H1 (cell line): ENCODE measurements at regions not wholly inside any gene's neighbourhood (a gene's known extent, or its start where the extent isn't known, plus 50 kb on each side); places are given as distances from the start of the nearest gene placed in this dataset.

Experiments
- CTCF ChIA-PET: fragments of 300-600 bp; sonication (Branson Sonifier 250); formaldehyde crosslinking; loops from one replicate; lab custom pipeline; 2021; ENCODE audit not compliant: partially characterized antibody; lab: Charles Lee
- POLR2A ChIA-PET: fragments of 300-600 bp; sonication (Branson Sonifier 250); formaldehyde crosslinking; loops from one replicate; lab custom pipeline; 2021; ENCODE audit warnings: inconsistent platforms; ENCODE audit not compliant: partially characterized antibody; lab: Charles Lee
- DNase-seq, 2 experiments: peaks; one replicate each; pipeline versions ENCODE4 v3.0.0 to v3.0.0-alpha.2; 2010 to 2022; ENCODE audit warnings: low spot score in 2 of 2, low read depth in 1 of 2, mixed read lengths in 1 of 2
- FAIRE-seq: peaks from 2 replicates; lab custom pipeline; 2011; peaks lifted over from hg19 to GRCh38; lab: Jason Lieb, UNC
- H2AFZ ChIP-seq: 2 replicates; pipeline ENCODE4 v1.8.1; 2012; ENCODE audit warnings: low read length, inconsistent platforms
- H2AK5ac ChIP-seq: 2 replicates; pipeline ENCODE4 v1.6.1; 2013; ENCODE audit warnings: low read depth, low read length
- H2BK120ac ChIP-seq: replicated peaks from 2 replicates; pipeline ENCODE3; 2013; ENCODE audit warnings: low read depth, low read length, inconsistent platforms
- H2BK12ac ChIP-seq: 2 replicates; pipeline ENCODE4 v1.6.1; 2013; ENCODE audit warnings: low read depth, low read length
- H2BK15ac ChIP-seq: 2 replicates; pipeline ENCODE4 v1.6.1; 2013; ENCODE audit warnings: low read length
- H2BK20ac ChIP-seq: 2 replicates; pipeline ENCODE4 v1.6.1; 2013; ENCODE audit warnings: low read length
- H2BK5ac ChIP-seq: 2 replicates; pipeline ENCODE4 v1.6.1; 2013; ENCODE audit warnings: low read depth, low read length
- H3K14ac ChIP-seq: 2 replicates; pipeline ENCODE4 v1.6.1; 2013; ENCODE audit warnings: inconsistent platforms; ENCODE audit not compliant: insufficient read length
- H3K18ac ChIP-seq: 2 replicates; pipeline ENCODE4 v1.6.1; 2013; ENCODE audit warnings: low read length; ENCODE audit errors: extremely low read depth
- H3K23ac ChIP-seq: 2 replicates; pipeline ENCODE4 v1.6.1; 2013; ENCODE audit warnings: inconsistent platforms; ENCODE audit not compliant: insufficient read length
- H3K23me2 ChIP-seq: 2 replicates; pipeline ENCODE4 v1.6.1; 2013; ENCODE audit warnings: low read depth, low read length
- H3K27ac ChIP-seq: 2 replicates; pipeline ENCODE4 v1.6.1; 2011; ENCODE audit warnings: low read depth, low read length, inconsistent platforms
- H3K27me3 ChIP-seq, 4 experiments: replicated peaks in 1 of 4; 1 replicate in 1 of 4; 2 replicates in 3 of 4; pipeline versions ENCODE4 v1.6.1 to v1.8.1; 2011 to 2013; ENCODE audit warnings: low read length in 3 of 4, mild to moderate bottlenecking in 3 of 4, inconsistent platforms in 2 of 4, mixed read lengths in 2 of 4, moderate library complexity in 1 of 4; ENCODE audit not compliant: control insufficient read depth in 3 of 4, insufficient read depth in 3 of 4; ENCODE audit errors: extremely low read depth in 1 of 4
- H3K36me3 ChIP-seq, 4 experiments: 2 replicates each; pipeline versions ENCODE4 v1.6.1 to v1.8.1; 2011 to 2013; ENCODE audit warnings: mild to moderate bottlenecking in 4 of 4, low read length in 3 of 4, moderate library complexity in 2 of 4, control low read depth in 1 of 4, inconsistent platforms in 1 of 4; ENCODE audit not compliant: insufficient read depth in 4 of 4, control insufficient read depth in 2 of 4
- H3K4ac ChIP-seq: replicated peaks from 2 replicates; pipeline ENCODE3; 2013; ENCODE audit warnings: low read length, low read depth, mixed read lengths, inconsistent platforms; ENCODE audit not compliant: insufficient read length
- H3K4me1 ChIP-seq, 4 experiments: replicated peaks in 1 of 4; 1 replicate in 1 of 4; 2 replicates in 3 of 4; pipeline versions ENCODE4 v1.6.1 to v1.8.1; 2011 to 2013; ENCODE audit warnings: low read length in 3 of 4, inconsistent platforms in 2 of 4, mixed read lengths in 1 of 4; ENCODE audit not compliant: insufficient read depth in 4 of 4, control insufficient read depth in 3 of 4
- H3K4me2 ChIP-seq, 2 experiments: 2 replicates each; pipeline versions ENCODE4 v1.6.1 to v1.8.1; 2011 to 2013; ENCODE audit warnings: low read depth in 2 of 2, low read length in 2 of 2, control low read depth in 1 of 2, inconsistent platforms in 1 of 2, mild to moderate bottlenecking in 1 of 2; ENCODE audit not compliant: insufficient read depth in 1 of 2
- H3K4me3 ChIP-seq, 4 experiments: fragments of 200-600, 300-600 bp in 1 of 4; sonication (generic), shearing (Covaris generic), sonication (Bioruptor Twin) in 1 of 4; 2 replicates each; pipeline versions ENCODE4 v1.5.1 to v1.8.1; 2011 to 2016; ENCODE audit warnings: low read length in 4 of 4, low read depth in 3 of 4, control low read depth in 2 of 4, inconsistent platforms in 2 of 4, mild to moderate bottlenecking in 2 of 4, mixed read lengths in 1 of 4, moderate library complexity in 1 of 4; ENCODE audit not compliant: insufficient read depth in 2 of 4; ENCODE audit errors: extremely low read depth in 1 of 4
- H3K56ac ChIP-seq: replicated peaks from 2 replicates; pipeline ENCODE3; 2013; ENCODE audit warnings: low read depth, mild to moderate bottlenecking, mixed read lengths, low read length, inconsistent platforms; ENCODE audit not compliant: insufficient read length
- H3K79me1 ChIP-seq: 2 replicates; pipeline ENCODE4 v1.6.1; 2013; ENCODE audit warnings: low read depth, low read length, control low read depth
- H3K79me2 ChIP-seq, 2 experiments: 2 replicates each; pipeline versions ENCODE4 v1.6.1 to v1.8.1; 2012 to 2013; ENCODE audit warnings: low read length in 2 of 2, mild to moderate bottlenecking in 2 of 2, inconsistent platforms in 1 of 2; ENCODE audit not compliant: insufficient read depth in 2 of 2, control insufficient read depth in 1 of 2
- H3K9ac ChIP-seq, 4 experiments: replicated peaks in 1 of 4; 1 replicate in 1 of 4; 2 replicates in 3 of 4; pipeline versions ENCODE4 v1.6.1 to v1.8.1; 2011 to 2013; ENCODE audit warnings: low read depth in 3 of 4, low read length in 3 of 4, control low read depth in 2 of 4, mild to moderate bottlenecking in 2 of 4, moderate library complexity in 2 of 4, inconsistent platforms in 1 of 4; ENCODE audit errors: extremely low read depth in 1 of 4
- H3K9me3 ChIP-seq, 2 experiments: 2 replicates each; pipeline versions ENCODE4 v1.6.1 to v1.8.1; 2012 to 2013; ENCODE audit warnings: mild to moderate bottlenecking in 2 of 2, moderate library complexity in 2 of 2, control low read depth in 1 of 2, inconsistent platforms in 1 of 2, low read depth in 1 of 2, low read length in 1 of 2, mixed read lengths in 1 of 2; ENCODE audit not compliant: insufficient read depth in 2 of 2
- H4K20me1 ChIP-seq, 2 experiments: replicated peaks in 1 of 2; 2 replicates each; pipeline versions ENCODE3 to v1.8.1; 2011 to 2013; ENCODE audit warnings: inconsistent platforms in 2 of 2, low read length in 2 of 2, mild to moderate bottlenecking in 1 of 2; ENCODE audit not compliant: insufficient read depth in 2 of 2, control insufficient read depth in 1 of 2
- H4K5ac ChIP-seq: 2 replicates; pipeline ENCODE4 v1.6.1; 2013; ENCODE audit warnings: low read length, low read depth, mixed read lengths, inconsistent platforms; ENCODE audit not compliant: insufficient read length
- H4K8ac ChIP-seq: 2 replicates; pipeline ENCODE4 v1.8.0; 2013; ENCODE audit warnings: mild to moderate bottlenecking, moderate library complexity, low read length, inconsistent platforms; ENCODE audit not compliant: insufficient read depth; ENCODE audit errors: extremely low read depth
- H4K91ac ChIP-seq: replicated peaks from 2 replicates; pipeline ENCODE3; 2013; ENCODE audit warnings: low read length, mixed read lengths, inconsistent platforms; ENCODE audit not compliant: insufficient read length
- CTBP2 ChIP-seq: IDR thresholded peaks from 2 replicates; pipeline ENCODE4 v1.7.0; 2011; ENCODE audit warnings: borderline replicate concordance, mild to moderate bottlenecking, moderate library complexity, mixed read lengths, low read length; ENCODE audit not compliant: insufficient read depth, insufficient read length
- HDAC6 ChIP-seq: IDR thresholded peaks from one replicate; pipeline ENCODE4 v1.7.1; 2012; ENCODE audit warnings: low read depth, mild to moderate bottlenecking, inconsistent platforms, low read length, moderate library complexity
- SIX5 ChIP-seq: IDR thresholded peaks from 2 replicates; pipeline ENCODE4 v1.6.1; 2011; ENCODE audit warnings: mild to moderate bottlenecking, low read depth, low read length
- USF2 ChIP-seq: IDR thresholded peaks from 2 replicates; pipeline ENCODE4 v1.6.1; 2011; ENCODE audit warnings: low read length, improper control_type of control experiment
- WGBS, 2 experiments: shearing (Covaris generic) in 1 of 2; methylation state at CpG; one replicate each; pipeline versions ENCODE4 v1.1.6 to v1.1.7; 2013 to 2015; ENCODE audit warnings: low lambda C conversion rate in 2 of 2, mixed read lengths in 2 of 2, inconsistent platforms in 1 of 2, low coverage in 1 of 2, missing lambda C conversion rate in 1 of 2; ENCODE audit not compliant: insufficient replicate concordance in 2 of 2, insufficient coverage in 1 of 2, insufficient read length in 1 of 2; ENCODE audit errors: extremely low coverage in 1 of 2, missing lambda C conversion rate in 1 of 2; 5-methylcytosine and 5-hydroxymethylcytosine counted together

GRCh38 chr5:26239588-26239987 lies 798.8 kb downstream of the CDH9 start (continued):
- no peak for TF ChIP-seq SIX5
- TF ChIP-seq, all 59 proteins: peak for 0

GRCh38 chr5:26237489-26237888 lies 800.9 kb downstream of the CDH9 start:
- 94% methylated on average over 18 of the region's 18 CpGs; no CpG with 5 or more reads in 1 of the 2 experiments for WGBS, 2 experiments
- no peaks in the 10 kb centered on the region for H3K4me1 ChIP-seq

More at GRCh38 chr5:26237489-26237888, 800.9 kb downstream of the CDH9 start:
- no peak overlapping the region for H2BK15ac ChIP-seq
- H3K23ac ChIP-seq = no peak overlapping the region
- no peak overlapping the region for H2BK12ac ChIP-seq
- no peak overlapping the region for H2BK5ac ChIP-seq
- H2AK5ac ChIP-seq = no peak overlapping the region
- H3K14ac ChIP-seq = no peak overlapping the region
- no peak overlapping the region for H3K4me2 ChIP-seq
- H3K9me3 ChIP-seq = peaks cover 0 to 24% of the 10 kb centered on the region in 2 experiments; a peak in 2 of 4 replicates
- no peaks in the 10 kb centered on the region for H3K79me1 ChIP-seq
- no peak overlapping the region for H3K4ac ChIP-seq
- ChIA-PET CTCF (no interaction called here), POLR2A (no interaction called here)
- H2BK120ac ChIP-seq = no peak overlapping the region
- H3K9ac ChIP-seq = no peak overlapping the region
- no peak overlapping the region for H4K5ac ChIP-seq
- H4K91ac ChIP-seq = no peak overlapping the region
- DNase-seq (no peak), FAIRE-seq (no peak)
- H3K23me2 ChIP-seq = peaks cover 11% of the 10 kb centered on the region; the same call in 1 of the 2 replicates
- no peaks in the 10 kb centered on the region for H3K36me3 ChIP-seq
- H3K4me3 ChIP-seq = no peak overlapping the region
- no peaks in the 10 kb centered on the region for H4K20me1 ChIP-seq
- H2BK20ac ChIP-seq = no peak overlapping the region
- TF ChIP-seq CTBP2 = no peak
- TF ChIP-seq HDAC6 = no peak
- TF ChIP-seq USF2 = no peak
- TF ChIP-seq, all 59 proteins: peak for 0
- H2AFZ ChIP-seq = no peak overlapping the region
- H3K79me2 ChIP-seq = no peaks in the 10 kb centered on the region
- H3K18ac ChIP-seq = no peak overlapping the region
- no peak overlapping the region for H4K8ac ChIP-seq
- no peak overlapping the region for H3K27ac ChIP-seq
- no peak overlapping the region for H3K56ac ChIP-seq
- no peaks in the 10 kb centered on the region for H3K27me3 ChIP-seq
